ENCODE measurements at regions not wholly inside any gene's neighbourhood (a gene's known extent, or its start where the extent isn't known, plus 50 kb on each side); places are given as distances from the start of the nearest gene placed in this dataset.

DNA sequence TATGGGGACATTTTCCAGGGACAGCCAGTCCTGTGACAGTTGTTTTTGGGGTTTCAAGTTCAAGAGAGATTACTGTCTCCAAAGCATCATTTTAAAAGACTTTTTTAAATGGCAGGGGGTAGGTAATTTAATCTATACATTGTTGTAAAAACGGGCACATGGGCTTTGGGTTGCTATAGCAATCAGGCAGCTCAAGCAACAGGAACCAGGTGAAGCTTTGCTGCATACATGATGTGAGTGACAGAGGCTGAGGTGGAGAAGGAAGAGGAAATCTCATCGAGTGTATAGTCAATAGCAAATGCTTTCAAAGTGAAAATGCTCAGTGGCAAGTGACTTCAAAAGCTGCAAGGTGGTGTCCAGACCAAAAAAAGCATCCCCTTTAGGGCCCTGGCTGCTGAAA, 277.4 kb upstream of the JAG1 start:
- TF ChIP-seq, protein P1, sequence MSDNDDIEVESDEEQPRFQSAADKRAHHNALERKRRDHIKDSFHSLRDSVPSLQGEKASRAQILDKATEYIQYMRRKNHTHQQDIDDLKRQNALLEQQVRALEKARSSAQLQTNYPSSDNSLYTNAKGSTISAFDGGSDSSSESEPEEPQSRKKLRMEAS (IDR thresholded peaks at IDR 0.05), result no peak
- TF ChIP-seq, protein P2, sequence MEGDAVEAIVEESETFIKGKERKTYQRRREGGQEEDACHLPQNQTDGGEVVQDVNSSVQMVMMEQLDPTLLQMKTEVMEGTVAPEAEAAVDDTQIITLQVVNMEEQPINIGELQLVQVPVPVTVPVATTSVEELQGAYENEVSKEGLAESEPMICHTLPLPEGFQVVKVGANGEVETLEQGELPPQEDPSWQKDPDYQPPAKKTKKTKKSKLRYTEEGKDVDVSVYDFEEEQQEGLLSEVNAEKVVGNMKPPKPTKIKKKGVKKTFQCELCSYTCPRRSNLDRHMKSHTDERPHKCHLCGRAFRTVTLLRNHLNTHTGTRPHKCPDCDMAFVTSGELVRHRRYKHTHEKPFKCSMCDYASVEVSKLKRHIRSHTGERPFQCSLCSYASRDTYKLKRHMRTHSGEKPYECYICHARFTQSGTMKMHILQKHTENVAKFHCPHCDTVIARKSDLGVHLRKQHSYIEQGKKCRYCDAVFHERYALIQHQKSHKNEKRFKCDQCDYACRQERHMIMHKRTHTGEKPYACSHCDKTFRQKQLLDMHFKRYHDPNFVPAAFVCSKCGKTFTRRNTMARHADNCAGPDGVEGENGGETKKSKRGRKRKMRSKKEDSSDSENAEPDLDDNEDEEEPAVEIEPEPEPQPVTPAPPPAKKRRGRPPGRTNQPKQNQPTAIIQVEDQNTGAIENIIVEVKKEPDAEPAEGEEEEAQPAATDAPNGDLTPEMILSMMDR (CRISPR knock-in tag; IDR thresholded peaks at IDR 0.05), result no peak
- no peak for TF ChIP-seq ZNF124 (CRISPR knock-in tag; IDR thresholded peaks at IDR 0.05)
- no peak for TF ChIP-seq ZNF354B (CRISPR knock-in tag; IDR thresholded peaks at IDR 0.05)
- TF ChIP-seq FOXJ3 (CRISPR knock-in tag; IDR thresholded peaks at IDR 0.05; ENCODE audit: borderline replicate concordance), result no peak
- no peak for TF ChIP-seq ZSCAN20 (CRISPR knock-in tag; IDR thresholded peaks at IDR 0.05; ENCODE audit: borderline replicate concordance)
- TF ChIP-seq, protein P3, sequence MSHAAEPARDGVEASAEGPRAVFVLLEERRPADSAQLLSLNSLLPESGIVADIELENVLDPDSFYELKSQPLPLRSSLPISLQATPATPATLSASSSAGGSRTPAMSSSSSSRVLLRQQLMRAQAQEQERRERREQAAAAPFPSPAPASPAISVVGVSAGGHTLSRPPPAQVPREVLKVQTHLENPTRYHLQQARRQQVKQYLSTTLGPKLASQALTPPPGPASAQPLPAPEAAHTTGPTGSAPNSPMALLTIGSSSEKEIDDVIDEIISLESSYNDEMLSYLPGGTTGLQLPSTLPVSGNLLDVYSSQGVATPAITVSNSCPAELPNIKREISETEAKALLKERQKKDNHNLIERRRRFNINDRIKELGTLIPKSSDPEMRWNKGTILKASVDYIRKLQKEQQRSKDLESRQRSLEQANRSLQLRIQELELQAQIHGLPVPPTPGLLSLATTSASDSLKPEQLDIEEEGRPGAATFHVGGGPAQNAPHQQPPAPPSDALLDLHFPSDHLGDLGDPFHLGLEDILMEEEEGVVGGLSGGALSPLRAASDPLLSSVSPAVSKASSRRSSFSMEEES (CRISPR knock-in tag; IDR thresholded peaks at IDR 0.05), result no peak
- no peak for TF ChIP-seq EZH2 (conservative IDR thresholded peaks at IDR 0.05; ENCODE audit: low read depth, low read length)
- no peak for TF ChIP-seq KAT2B (IDR thresholded peaks at IDR 0.05; ENCODE audit: borderline replicate concordance, low read depth, low read length)
- no peak for TF ChIP-seq DNMT1 (CRISPR knock-in tag; IDR thresholded peaks at IDR 0.05)
- TF ChIP-seq, protein P4, sequence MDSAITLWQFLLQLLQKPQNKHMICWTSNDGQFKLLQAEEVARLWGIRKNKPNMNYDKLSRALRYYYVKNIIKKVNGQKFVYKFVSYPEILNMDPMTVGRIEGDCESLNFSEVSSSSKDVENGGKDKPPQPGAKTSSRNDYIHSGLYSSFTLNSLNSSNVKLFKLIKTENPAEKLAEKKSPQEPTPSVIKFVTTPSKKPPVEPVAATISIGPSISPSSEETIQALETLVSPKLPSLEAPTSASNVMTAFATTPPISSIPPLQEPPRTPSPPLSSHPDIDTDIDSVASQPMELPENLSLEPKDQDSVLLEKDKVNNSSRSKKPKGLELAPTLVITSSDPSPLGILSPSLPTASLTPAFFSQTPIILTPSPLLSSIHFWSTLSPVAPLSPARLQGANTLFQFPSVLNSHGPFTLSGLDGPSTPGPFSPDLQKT (CRISPR knock-in tag; IDR thresholded peaks at IDR 0.05; ENCODE audit: borderline replicate concordance), result no peak
- no peak for TF ChIP-seq ZFP36 (IDR thresholded peaks at IDR 0.05; ENCODE audit: borderline replicate concordance, low read depth, low read length, partially characterized antibody)
- no peak for TF ChIP-seq SP1 (IDR thresholded peaks at IDR 0.05)
- no peak for TF ChIP-seq SP1 (CRISPR knock-in tag; IDR thresholded peaks at IDR 0.05)
- no peak for TF ChIP-seq PHF8 (CRISPR knock-in tag; IDR thresholded peaks at IDR 0.05)
